ENCODE measurements at regions not wholly inside any gene's neighbourhood (a gene's known extent, or its start where the extent isn't known, plus 50 kb on each side); places are given as distances from the start of the nearest gene placed in this dataset.

GRCh38 chr6:61044011-61044410 is 1242.0 kb downstream of the KHDRBS2 start:
- no peak overlapping the region for H3K4me3 Mint-ChIP-seq (ENCODE audit: unreplicated experiment)
- no peak for DNase-seq (ENCODE audit: unreplicated experiment)
- no peaks in the 10 kb centered on the region for H3K9me3 Mint-ChIP-seq (ENCODE audit: unreplicated experiment)
- TF ChIP-seq, protein P1, sequence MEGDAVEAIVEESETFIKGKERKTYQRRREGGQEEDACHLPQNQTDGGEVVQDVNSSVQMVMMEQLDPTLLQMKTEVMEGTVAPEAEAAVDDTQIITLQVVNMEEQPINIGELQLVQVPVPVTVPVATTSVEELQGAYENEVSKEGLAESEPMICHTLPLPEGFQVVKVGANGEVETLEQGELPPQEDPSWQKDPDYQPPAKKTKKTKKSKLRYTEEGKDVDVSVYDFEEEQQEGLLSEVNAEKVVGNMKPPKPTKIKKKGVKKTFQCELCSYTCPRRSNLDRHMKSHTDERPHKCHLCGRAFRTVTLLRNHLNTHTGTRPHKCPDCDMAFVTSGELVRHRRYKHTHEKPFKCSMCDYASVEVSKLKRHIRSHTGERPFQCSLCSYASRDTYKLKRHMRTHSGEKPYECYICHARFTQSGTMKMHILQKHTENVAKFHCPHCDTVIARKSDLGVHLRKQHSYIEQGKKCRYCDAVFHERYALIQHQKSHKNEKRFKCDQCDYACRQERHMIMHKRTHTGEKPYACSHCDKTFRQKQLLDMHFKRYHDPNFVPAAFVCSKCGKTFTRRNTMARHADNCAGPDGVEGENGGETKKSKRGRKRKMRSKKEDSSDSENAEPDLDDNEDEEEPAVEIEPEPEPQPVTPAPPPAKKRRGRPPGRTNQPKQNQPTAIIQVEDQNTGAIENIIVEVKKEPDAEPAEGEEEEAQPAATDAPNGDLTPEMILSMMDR (IDR thresholded peaks at IDR 0.05; ENCODE audit: unreplicated experiment), result no peak
- no peaks in the 10 kb centered on the region for H3K27me3 Mint-ChIP-seq (ENCODE audit: insufficient read depth, unreplicated experiment)
- intact Hi-C loops (cut with micrococcal nuclease), result no loop called here
- H3K27ac Mint-ChIP-seq (ENCODE audit: low read depth, unreplicated experiment), result no peak overlapping the region
- no peaks in the 10 kb centered on the region for H3K36me3 Mint-ChIP-seq (ENCODE audit: insufficient read depth, unreplicated experiment)
- ChIA-PET CTCF (no interaction called here), POLR2A (no interaction called here)
- H3K4me1 Mint-ChIP-seq (ENCODE audit: insufficient read depth, unreplicated experiment), result no peaks in the 10 kb centered on the region
- BruUV-seq (replicated peaks), result no TSS peak
